Hepatocyte (in vitro differentiated cells): ENCODE measurements at regions not wholly inside any gene's neighbourhood (a gene's known extent, or its start where the extent isn't known, plus 50 kb on each side); places are given as distances from the start of the nearest gene placed in this dataset.

Experiments used
- DNase-seq: peaks from one replicate; pipeline ENCODE4 v3.0.0-alpha.2; 2016; ENCODE audit warnings: low spot score
- H2AFZ ChIP-seq: fragments of 200-600 bp; sonication (generic); 2 replicates; pipeline ENCODE4 v1.6.0; 2016; ENCODE audit warnings: antibody characterized with exemption, mild to moderate bottlenecking
- H3K27ac ChIP-seq: fragments of 200-600 bp; sonication (generic); 2 replicates; pipeline ENCODE4 v1.5.1; 2016; ENCODE audit warnings: mild to moderate bottlenecking
- H3K27me3 ChIP-seq: fragments of 200-600 bp; sonication (generic); 2 replicates; pipeline ENCODE4 v1.6.1; 2016
- H3K36me3 ChIP-seq: fragments of 200-600 bp; sonication (generic); replicated peaks from 2 replicates; pipeline ENCODE4 v1.5.1; 2016; ENCODE audit warnings: low read depth; ENCODE audit not compliant: insufficient read depth
- H3K4me1 ChIP-seq: fragments of 200-600 bp; sonication (generic); 2 replicates; pipeline ENCODE4 v1.5.1; 2016; ENCODE audit warnings: mild to moderate bottlenecking, moderate library complexity; ENCODE audit not compliant: insufficient read depth
- H3K4me2 ChIP-seq: fragments of 200-600 bp; sonication (generic); 2 replicates; pipeline ENCODE4 v1.6.0; 2016
- H3K4me3 ChIP-seq: fragments of 200-600 bp; sonication (generic); 2 replicates; pipeline ENCODE4 v1.5.1; 2016; ENCODE audit warnings: mild to moderate bottlenecking
- H3K79me2 ChIP-seq: fragments of 200-600 bp; sonication (generic); 2 replicates; pipeline ENCODE4 v1.6.0; 2017; ENCODE audit warnings: mild to moderate bottlenecking
- H3K9me2 ChIP-seq: fragments of 200-600 bp; sonication (generic); replicated peaks from 2 replicates; pipeline ENCODE4 v1.6.0; 2017; ENCODE audit warnings: mild to moderate bottlenecking; ENCODE audit not compliant: insufficient read depth
- H3K9me3 ChIP-seq: fragments of 200-600 bp; sonication (generic); 2 replicates; pipeline ENCODE4 v1.5.1; 2016; ENCODE audit warnings: low read depth, mild to moderate bottlenecking
- H4K20me1 ChIP-seq: fragments of 200-600 bp; sonication (generic); 2 replicates; pipeline ENCODE4 v1.6.0; 2016; ENCODE audit warnings: mild to moderate bottlenecking; ENCODE audit not compliant: insufficient read depth, poor library complexity, severe bottlenecking
- CTCF ChIP-seq: fragments of 200-600 bp; sonication (generic); IDR thresholded peaks from 2 replicates; pipeline ENCODE4 v1.5.1; 2016; ENCODE audit warnings: antibody characterized with exemption, mild to moderate bottlenecking; ENCODE audit not compliant: poor library complexity
- EZH2 ChIP-seq: fragments of 200-600 bp; sonication (generic); IDR thresholded peaks from 2 replicates; pipeline ENCODE4 v1.6.1; 2016; ENCODE audit warnings: antibody characterized with exemption, mild to moderate bottlenecking, borderline replicate concordance
- EZH2phosphoT487 ChIP-seq: fragments of 200-600 bp; sonication (generic); IDR thresholded peaks from one replicate; pipeline ENCODE4 v1.6.1; 2018; ENCODE audit warnings: antibody characterized with exemption, mild to moderate bottlenecking, low read depth, moderate library complexity; ENCODE audit not compliant: unreplicated experiment, severe bottlenecking
- WGBS: methylation state at CpG from one replicate; pipeline ENCODE4 v1.1.6; 2016; ENCODE audit warnings: low lambda C conversion rate; ENCODE audit errors: missing lambda C conversion rate; 5-methylcytosine and 5-hydroxymethylcytosine counted together

DNA sequence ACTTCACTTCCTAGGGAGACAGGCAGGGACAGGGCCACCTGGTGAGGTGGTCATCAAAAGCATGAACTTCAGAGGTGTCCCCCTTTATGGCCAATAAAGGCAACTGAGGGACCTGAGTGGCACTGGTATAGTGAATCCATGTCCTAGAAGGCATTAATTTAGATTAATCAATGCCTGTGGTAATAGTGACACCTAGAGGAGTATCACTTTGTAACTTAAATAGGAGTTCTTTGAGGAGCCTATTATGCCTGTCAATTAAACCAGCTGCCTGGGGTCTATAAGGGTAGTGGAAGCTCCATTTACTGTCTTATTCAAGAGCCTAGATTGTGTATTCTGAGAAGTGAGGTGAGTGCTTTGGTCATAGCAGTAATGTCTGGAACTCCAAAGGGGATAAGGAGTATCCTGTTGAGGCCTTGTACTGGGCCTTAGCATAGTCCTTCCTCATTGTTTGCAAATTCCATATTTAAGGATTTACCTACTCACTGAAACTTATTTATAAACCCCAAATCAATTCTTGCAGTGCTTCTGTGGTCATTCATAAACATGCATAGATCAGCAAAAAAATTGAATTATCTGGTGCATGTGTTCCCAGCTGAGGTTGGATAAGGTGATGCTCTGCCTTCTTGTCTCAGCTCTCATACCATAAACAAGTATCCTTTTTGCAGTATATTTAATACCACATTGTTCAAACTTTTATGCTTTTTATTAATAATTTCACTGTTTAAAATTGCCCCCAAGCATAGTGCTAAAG is 213.8 kb upstream of the RADX start:
- Histone ChIP-seq H3K4me2 (no peak overlapping the region), H3K36me3 (no peaks in the 10 kb centered on the region), H3K4me3 (no peak overlapping the region), H4K20me1 (no peaks in the 10 kb centered on the region), H3K79me2 (no peaks in the 10 kb centered on the region), H3K9me3 (no peaks in the 10 kb centered on the region), H3K27me3 (no peaks in the 10 kb centered on the region), H2AFZ (no peak overlapping the region), H3K4me1 (no peaks in the 10 kb centered on the region), H3K9me2 (no peaks in the 10 kb centered on the region), H3K27ac (no peak overlapping the region)
- TF ChIP-seq EZH2 (no peak), EZH2phosphoT487 (no peak), CTCF (peak; percentile 24)
- DNase-seq: no peak

DNA sequence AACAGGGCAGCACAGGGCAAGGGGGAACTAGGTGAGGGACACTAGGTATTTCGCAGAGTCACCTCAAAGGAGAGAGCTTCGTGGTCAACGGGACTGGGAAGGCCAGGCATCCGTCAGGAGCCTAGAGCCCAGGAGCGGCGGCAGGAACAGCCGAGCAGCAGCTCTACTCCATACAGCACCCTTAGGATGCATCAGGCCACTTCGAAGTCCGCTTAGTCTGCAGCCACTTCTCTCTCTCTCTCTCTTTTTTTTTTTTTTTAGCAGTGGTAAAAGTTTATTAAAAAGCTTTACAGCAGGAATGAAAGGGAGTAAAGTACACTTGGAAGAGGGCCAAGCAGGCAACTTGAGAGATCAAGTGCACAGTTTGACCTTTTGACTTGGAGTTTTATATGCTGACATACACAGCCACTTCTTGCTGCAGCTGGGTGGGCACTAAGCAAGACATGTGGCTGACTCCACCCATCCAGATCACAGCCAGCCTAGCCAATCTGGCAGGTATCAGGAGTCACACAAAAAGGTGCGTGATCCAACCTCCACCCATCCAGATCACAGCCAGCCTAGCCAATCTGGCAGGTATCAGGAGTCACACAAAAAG is 209.7 kb upstream of the RADX start:
- no peaks in the 10 kb centered on the region for H3K9me3 ChIP-seq
- H3K4me2 ChIP-seq: no peak overlapping the region
- TF ChIP-seq EZH2phosphoT487 (no peak), CTCF (no peak), EZH2 (no peak)
- no peaks in the 10 kb centered on the region for H3K79me2 ChIP-seq
- WGBS: 66% methylated on average over 10 of the region's 10 CpGs
- no peaks in the 10 kb centered on the region for H3K9me2 ChIP-seq
- no peak for DNase-seq
- H3K4me3 ChIP-seq: no peak overlapping the region
- no peak overlapping the region for H2AFZ ChIP-seq
- H4K20me1 ChIP-seq: no peaks in the 10 kb centered on the region
- H3K36me3 ChIP-seq: no peaks in the 10 kb centered on the region
- H3K4me1 ChIP-seq: no peaks in the 10 kb centered on the region
- no peaks in the 10 kb centered on the region for H3K27me3 ChIP-seq
- no peak overlapping the region for H3K27ac ChIP-seq

DNA sequence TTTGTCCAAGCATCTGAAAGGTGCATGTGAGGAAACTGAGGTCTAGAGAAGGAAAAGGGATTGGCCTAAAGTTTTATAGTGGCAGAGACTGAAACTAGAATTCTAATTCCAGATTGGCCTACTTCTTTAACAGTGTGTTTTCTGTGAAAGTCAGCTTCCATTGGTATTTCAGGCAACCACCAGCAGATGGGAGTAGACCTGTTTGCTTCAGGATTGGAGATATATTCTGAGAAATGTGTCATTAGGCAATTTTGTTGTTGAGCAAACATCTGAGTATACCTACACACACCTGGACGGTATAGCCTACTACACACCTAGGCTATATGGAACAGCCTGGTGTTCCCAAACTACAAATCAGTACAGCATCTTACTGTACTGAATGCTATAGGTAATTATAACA is 207.3 kb upstream of the RADX start:
- no peak overlapping the region for H3K27ac ChIP-seq
- WGBS: 50% methylated on average over 1 of the region's 1 CpG

More for the DNA sequence above, 207.3 kb upstream of the RADX start:
- H3K4me1 ChIP-seq: no peaks in the 10 kb centered on the region
- no peaks in the 10 kb centered on the region for H3K79me2 ChIP-seq
- H3K27me3 ChIP-seq: no peaks in the 10 kb centered on the region
- DNase-seq: peak; percentile 26
- peak; percentile 36 for TF ChIP-seq CTCF
- no peak for TF ChIP-seq EZH2
- no peaks in the 10 kb centered on the region for H3K36me3 ChIP-seq
- H3K9me3 ChIP-seq: no peaks in the 10 kb centered on the region
- no peak overlapping the region for H2AFZ ChIP-seq
- H3K9me2 ChIP-seq: no peaks in the 10 kb centered on the region
- no peak overlapping the region for H3K4me2 ChIP-seq
- H3K4me3 ChIP-seq: no peak overlapping the region
- no peaks in the 10 kb centered on the region for H4K20me1 ChIP-seq
